ENCODE measurements at regions not wholly inside any gene's neighbourhood (a gene's known extent, or its start where the extent isn't known, plus 50 kb on each side); places are given as distances from the start of the nearest gene placed in this dataset.

DNA sequence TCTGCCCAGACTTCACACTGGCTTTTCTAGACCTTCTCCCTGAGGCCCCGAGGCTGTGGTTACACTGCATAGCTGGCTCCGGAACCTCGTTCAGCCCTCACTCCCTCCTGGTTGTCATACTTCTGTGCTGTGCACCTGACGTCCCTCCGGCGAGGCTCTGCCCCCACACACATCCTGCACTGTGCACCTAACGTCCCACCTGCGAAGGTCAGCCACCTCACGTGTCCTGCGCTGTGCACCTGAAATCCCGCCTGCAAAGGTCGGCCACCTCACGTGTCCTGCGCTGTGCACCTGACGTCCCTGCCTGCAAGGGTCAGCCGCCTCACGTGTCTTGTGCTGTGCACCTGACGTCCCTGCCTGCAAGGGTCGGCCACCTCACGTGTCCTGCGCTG is 111.0 kb upstream of the FRMD1 start:
- Histone ChIP-seq H3K4me3 (replicated peaks in 1 of 2; ENCODE audit: low read depth in 1 of 2, low read length in 2 of 2) (no peak overlapping the region), H3K27me3 (ENCODE audit: insufficient read depth, low read length) (peaks cover 16% of the 10 kb centered on the region; the same call in 1 of the 2 replicates), H3K9me3 (ENCODE audit: control insufficient read depth in 1 of 2, insufficient read depth in 1 of 2, low read depth in 1 of 2, low read length in 2 of 2) (no peaks in the 10 kb centered on the region), H3K9me2 (ENCODE audit: insufficient read depth) (no peaks in the 10 kb centered on the region), H4K20me1 (ENCODE audit: insufficient read depth) (no peaks in the 10 kb centered on the region), H3K4me2 (ENCODE audit: low read length) (no peak overlapping the region), H3K27ac (ENCODE audit: low read depth, low read length) (no peak overlapping the region), H2AFZ (ENCODE audit: low read depth, low read length, poor library complexity, severe bottlenecking) (no peak overlapping the region), H3K4me1 (ENCODE audit: control insufficient read depth in 1 of 2, insufficient read depth in 2 of 2, low read length in 2 of 2) (no peaks in the 10 kb centered on the region), H3K36me3 (ENCODE audit: control insufficient read depth in 1 of 2, insufficient read depth in 2 of 2, low read length in 2 of 2) (no peaks in the 10 kb centered on the region), H3K9ac (ENCODE audit: low read length) (no peak overlapping the region), H3K79me2 (ENCODE audit: insufficient read depth, low read length) (no peaks in the 10 kb centered on the region)
- no peak for TF ChIP-seq JUND (IDR thresholded peaks at IDR 0.05)
- no peak for TF ChIP-seq YY1 (IDR thresholded peaks at IDR 0.05; ENCODE audit: extremely low read depth, insufficient replicate concordance, low read depth, low read length)
- TF ChIP-seq RAD21 (IDR thresholded peaks at IDR 0.05; ENCODE audit: low read depth): no peak
- TF ChIP-seq TCF7L2 (IDR thresholded peaks at IDR 0.05; ENCODE audit: borderline replicate concordance, extremely low read depth, insufficient read depth, insufficient read length): no peak
- no peak for TF ChIP-seq SP1 (IDR thresholded peaks at IDR 0.05; ENCODE audit: low read depth)
- TF ChIP-seq, protein P1, sequence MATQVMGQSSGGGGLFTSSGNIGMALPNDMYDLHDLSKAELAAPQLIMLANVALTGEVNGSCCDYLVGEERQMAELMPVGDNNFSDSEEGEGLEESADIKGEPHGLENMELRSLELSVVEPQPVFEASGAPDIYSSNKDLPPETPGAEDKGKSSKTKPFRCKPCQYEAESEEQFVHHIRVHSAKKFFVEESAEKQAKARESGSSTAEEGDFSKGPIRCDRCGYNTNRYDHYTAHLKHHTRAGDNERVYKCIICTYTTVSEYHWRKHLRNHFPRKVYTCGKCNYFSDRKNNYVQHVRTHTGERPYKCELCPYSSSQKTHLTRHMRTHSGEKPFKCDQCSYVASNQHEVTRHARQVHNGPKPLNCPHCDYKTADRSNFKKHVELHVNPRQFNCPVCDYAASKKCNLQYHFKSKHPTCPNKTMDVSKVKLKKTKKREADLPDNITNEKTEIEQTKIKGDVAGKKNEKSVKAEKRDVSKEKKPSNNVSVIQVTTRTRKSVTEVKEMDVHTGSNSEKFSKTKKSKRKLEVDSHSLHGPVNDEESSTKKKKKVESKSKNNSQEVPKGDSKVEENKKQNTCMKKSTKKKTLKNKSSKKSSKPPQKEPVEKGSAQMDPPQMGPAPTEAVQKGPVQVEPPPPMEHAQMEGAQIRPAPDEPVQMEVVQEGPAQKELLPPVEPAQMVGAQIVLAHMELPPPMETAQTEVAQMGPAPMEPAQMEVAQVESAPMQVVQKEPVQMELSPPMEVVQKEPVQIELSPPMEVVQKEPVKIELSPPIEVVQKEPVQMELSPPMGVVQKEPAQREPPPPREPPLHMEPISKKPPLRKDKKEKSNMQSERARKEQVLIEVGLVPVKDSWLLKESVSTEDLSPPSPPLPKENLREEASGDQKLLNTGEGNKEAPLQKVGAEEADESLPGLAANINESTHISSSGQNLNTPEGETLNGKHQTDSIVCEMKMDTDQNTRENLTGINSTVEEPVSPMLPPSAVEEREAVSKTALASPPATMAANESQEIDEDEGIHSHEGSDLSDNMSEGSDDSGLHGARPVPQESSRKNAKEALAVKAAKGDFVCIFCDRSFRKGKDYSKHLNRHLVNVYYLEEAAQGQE (IDR thresholded peaks at IDR 0.05; ENCODE audit: low read depth): no peak
- no peak for TF ChIP-seq CEBPB (IDR thresholded peaks at IDR 0.05; ENCODE audit: low read depth)
- no peak for TF ChIP-seq POLR2A (IDR thresholded peaks at IDR 0.05; ENCODE audit: borderline replicate concordance, extremely low read depth, insufficient read depth, insufficient read length)
- no peak for TF ChIP-seq SRF (IDR thresholded peaks at IDR 0.05; ENCODE audit: low read depth)
- TF ChIP-seq, protein P2, sequence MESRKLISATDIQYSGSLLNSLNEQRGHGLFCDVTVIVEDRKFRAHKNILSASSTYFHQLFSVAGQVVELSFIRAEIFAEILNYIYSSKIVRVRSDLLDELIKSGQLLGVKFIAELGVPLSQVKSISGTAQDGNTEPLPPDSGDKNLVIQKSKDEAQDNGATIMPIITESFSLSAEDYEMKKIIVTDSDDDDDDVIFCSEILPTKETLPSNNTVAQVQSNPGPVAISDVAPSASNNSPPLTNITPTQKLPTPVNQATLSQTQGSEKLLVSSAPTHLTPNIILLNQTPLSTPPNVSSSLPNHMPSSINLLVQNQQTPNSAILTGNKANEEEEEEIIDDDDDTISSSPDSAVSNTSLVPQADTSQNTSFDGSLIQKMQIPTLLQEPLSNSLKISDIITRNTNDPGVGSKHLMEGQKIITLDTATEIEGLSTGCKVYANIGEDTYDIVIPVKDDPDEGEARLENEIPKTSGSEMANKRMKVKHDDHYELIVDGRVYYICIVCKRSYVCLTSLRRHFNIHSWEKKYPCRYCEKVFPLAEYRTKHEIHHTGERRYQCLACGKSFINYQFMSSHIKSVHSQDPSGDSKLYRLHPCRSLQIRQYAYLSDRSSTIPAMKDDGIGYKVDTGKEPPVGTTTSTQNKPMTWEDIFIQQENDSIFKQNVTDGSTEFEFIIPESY (IDR thresholded peaks at IDR 0.05; ENCODE audit: extremely low read depth, insufficient replicate concordance, low read length): no peak
- CTCF ChIA-PET: no interaction called here
- intact Hi-C loops (cut with micrococcal nuclease): no loop called here
- RAD21 ChIA-PET (ENCODE audit: low non-redundant PET in 1 of 2, low total read pairs in 2 of 2, uncharacterized antibody in 2 of 2, unreplicated experiment in 2 of 2): no interaction called here
- no TSS peak for BruUV-seq (replicated peaks)
- POLR2A ChIA-PET: no interaction called here
- DNase-seq (ENCODE audit: low read depth, low spot score): no peak
- ATAC-seq: no peak
